ENCODE measurements at regions not wholly inside any gene's neighbourhood (a gene's known extent, or its start where the extent isn't known, plus 50 kb on each side); places are given as distances from the start of the nearest gene placed in this dataset.
"Not testable (repeated sequence)": the region's sequence is repeated elsewhere in the genome, so short reads cannot be mapped to it uniquely, and the experiment has no call there.

DNA sequence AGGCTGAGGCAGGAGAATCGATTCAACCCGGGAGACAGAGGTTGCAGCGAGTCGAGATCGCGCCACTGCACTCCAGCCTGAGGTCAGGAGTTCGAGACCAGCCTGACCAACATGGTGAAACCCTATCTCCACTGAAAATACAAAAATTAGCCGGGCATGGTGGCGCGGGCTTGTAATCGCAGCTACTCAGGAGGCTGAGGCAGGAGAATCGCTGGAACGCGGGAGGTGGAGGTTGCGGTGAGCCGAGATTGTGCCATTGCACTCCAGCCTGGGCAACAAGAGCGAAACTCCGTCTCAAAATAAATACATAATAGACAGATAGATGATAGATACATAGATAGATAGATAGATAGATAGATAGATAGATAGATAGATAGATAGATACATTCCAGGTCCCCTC is 233.3 kb downstream of the CRLF2 start:
- not testable (repeated sequence) for DNase-seq (ENCODE audit: low read depth, low spot score); H3K4me3 ChIP-seq (ENCODE audit: low read length)

- DNase-seq (ENCODE audit: low read depth, low spot score), result no peak
- H3K4me3 ChIP-seq (ENCODE audit: low read length), result no peak overlapping the region
Measured at GRCh38 chrX:973010-973632, 239.3 kb downstream of the CRLF2 start.

DNA sequence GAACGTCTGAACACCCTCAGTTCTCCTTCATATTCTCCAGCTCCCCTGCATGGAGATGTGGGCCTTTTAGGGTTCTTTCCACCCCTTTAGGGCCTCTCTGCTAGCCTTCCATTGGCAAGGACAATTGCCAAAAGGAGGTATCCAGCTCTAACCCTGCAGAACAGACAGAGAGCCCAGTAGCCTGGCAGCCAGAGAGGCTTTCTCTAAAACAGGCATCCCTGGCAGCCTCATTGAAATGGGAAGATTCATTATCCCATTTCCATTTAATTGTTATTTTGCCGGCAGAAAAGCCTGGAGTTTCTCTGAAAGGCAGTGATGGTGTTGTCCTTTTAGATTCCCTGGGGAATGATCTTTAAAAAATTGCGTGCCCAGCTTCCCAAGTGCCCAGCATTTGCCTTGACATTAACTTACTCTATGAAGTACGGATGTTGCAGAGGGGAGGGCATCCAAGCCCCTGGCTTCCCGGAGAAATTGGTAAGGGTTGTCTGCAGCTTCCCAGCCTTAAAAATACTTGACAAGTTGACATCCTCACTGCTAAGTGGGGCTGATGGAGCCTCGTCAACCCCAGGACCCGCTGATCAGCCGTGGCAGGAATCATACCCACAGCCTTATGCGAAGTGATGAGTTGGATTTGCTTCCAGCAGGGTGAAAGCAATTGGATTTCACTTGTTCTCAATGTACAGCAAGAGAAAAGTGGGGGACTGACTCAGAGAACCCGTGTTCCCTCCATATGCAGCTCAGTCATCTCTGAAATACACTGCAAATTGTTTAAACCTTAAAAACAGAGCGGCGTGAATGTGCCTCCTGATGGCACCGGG is 244.1 kb downstream of the CRLF2 start:
- no peak overlapping the region for H3K4me3 ChIP-seq (ENCODE audit: low read length)
- DNase-seq (ENCODE audit: low read depth, low spot score), result no peak

DNA sequence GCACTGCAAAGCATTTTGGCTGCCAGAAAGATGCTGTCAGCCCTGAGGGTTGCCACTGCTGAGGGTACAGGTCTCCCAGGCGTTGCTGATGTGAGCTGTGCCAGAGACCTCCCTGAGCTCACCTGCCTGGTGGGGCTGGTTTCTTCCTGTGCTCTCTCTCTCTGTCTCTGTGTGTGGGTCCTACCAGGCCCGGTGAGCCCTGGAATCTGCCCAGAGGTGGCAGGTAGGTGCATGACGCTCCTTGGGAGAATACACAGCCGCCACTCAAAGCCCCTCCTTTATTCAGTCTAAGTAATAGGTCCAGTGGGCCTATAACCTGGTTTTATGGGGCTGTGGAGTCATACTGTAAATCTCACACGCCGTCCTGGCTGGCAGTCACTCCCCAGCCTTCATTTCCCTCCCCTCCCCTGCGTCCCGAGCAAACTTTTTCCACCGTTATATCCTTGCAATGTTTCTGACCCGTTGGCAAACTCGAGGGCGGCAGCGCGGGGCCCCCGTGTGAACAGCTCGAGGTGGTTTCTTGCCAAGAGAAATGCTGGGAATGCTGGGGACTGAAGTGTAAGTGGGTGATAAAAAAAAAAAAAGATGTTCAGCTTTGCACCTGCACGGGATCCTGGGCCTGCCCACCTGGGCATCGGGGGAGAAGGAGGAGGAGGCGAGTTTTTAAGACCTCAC is 245.9 kb downstream of the CRLF2 start:
- no peak for DNase-seq (ENCODE audit: low read depth, low spot score)
- no peak overlapping the region for H3K4me3 ChIP-seq (ENCODE audit: low read length)

GRCh38 chrX:964831-965416 is 247.5 kb downstream of the CRLF2 start:
- DNase-seq (ENCODE audit: low read depth, low spot score), result no peak
- H3K4me3 ChIP-seq (ENCODE audit: low read length), result no peak overlapping the region

GRCh38 chrX:960821-961220 is 251.6 kb downstream of the CRLF2 start:
- H3K4me3 ChIP-seq (ENCODE audit: low read length), result no peak overlapping the region
- no peak for DNase-seq (ENCODE audit: low read depth, low spot score)

DNA sequence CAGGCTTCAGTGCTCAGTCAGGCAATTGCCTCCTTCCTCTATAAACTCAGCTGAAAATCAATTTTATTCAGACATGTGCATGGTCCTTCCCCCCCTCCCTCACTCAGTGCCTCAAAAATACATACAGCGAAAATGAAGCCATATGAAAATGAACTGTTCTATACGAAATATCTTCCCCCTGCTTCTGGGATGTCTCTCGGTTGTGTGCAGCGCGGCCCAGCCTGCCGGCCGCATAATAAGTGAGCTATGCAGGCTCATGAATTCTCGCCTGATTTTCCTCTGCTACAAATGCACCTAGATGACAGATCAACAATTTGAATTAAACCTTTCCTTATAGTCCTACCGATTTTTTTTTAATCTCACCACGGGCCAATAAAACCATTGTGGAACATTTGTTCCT is 252.9 kb downstream of the CRLF2 start:
- DNase-seq (ENCODE audit: low read depth, low spot score), result no peak
- H3K4me3 ChIP-seq (ENCODE audit: low read length), result no peak overlapping the region

- H3K4me3 ChIP-seq (ENCODE audit: low read length); DNase-seq (ENCODE audit: low read depth, low spot score): not testable (repeated sequence)
Measured at GRCh38 chrX:955168-955781, 257.2 kb downstream of the CRLF2 start.

GRCh38 chrX:953879-954482 is 258.5 kb downstream of the CRLF2 start:
- H3K4me3 ChIP-seq (ENCODE audit: low read length), result no peak overlapping the region
- no peak for DNase-seq (ENCODE audit: low read depth, low spot score)

- H3K4me3 ChIP-seq (ENCODE audit: low read length), result no peak overlapping the region
- DNase-seq (ENCODE audit: low read depth, low spot score), result no peak
Measured at GRCh38 chrX:952816-953215, 259.6 kb downstream of the CRLF2 start.

GRCh38 chrX:947262-947661 is 265.2 kb downstream of the CRLF2 start:
- H3K4me3 ChIP-seq (ENCODE audit: low read length); DNase-seq (ENCODE audit: low read depth, low spot score): not testable (repeated sequence)

- DNase-seq (ENCODE audit: low read depth, low spot score), result no peak
- no peak overlapping the region for H3K4me3 ChIP-seq (ENCODE audit: low read length)
Measured at GRCh38 chrX:943035-943434, 269.4 kb downstream of the CRLF2 start.

- no peak for DNase-seq (ENCODE audit: low read depth, low spot score)
- no peak overlapping the region for H3K4me3 ChIP-seq (ENCODE audit: low read length)
Measured at GRCh38 chrX:940691-941090, 271.8 kb downstream of the CRLF2 start.

GRCh38 chrX:936979-937769 is 275.3 kb downstream of the CRLF2 start:
- no peak overlapping the region for H3K4me3 ChIP-seq (ENCODE audit: low read length)
- DNase-seq (ENCODE audit: low read depth, low spot score), result no peak

- no peak for DNase-seq (ENCODE audit: low read depth, low spot score)
- no peak overlapping the region for H3K4me3 ChIP-seq (ENCODE audit: low read length)
Measured at GRCh38 chrX:933611-934010, 278.8 kb downstream of the CRLF2 start.

GRCh38 chrX:928606-929005 is 283.8 kb downstream of the CRLF2 start:
- no peak overlapping the region for H3K4me3 ChIP-seq (ENCODE audit: low read length)
- no peak for DNase-seq (ENCODE audit: low read depth, low spot score)

DNA sequence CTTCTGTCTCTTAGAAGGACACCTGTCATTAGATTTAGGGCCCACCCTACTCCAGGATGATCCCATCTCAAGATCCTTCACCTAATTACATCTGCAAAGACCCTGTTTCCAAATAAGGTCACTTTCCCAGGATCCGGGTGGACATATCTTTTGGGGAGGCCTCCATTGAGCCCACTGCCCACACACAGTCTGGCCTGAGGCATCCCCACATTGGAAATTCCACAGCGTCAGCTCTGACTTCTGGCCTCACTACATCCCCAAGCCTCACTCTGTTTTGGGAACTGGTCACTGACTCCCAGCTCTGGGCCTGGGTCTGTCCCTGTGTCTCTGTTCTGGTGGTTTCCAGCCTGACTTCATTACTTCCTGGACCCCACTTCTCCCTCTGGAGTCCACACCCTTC is 285.5 kb downstream of the CRLF2 start:
- DNase-seq (ENCODE audit: low read depth, low spot score), result no peak
- H3K4me3 ChIP-seq (ENCODE audit: low read length), result no peak overlapping the region

- DNase-seq (ENCODE audit: low read depth, low spot score), result no peak
- H3K4me3 ChIP-seq (ENCODE audit: low read length), result no peak overlapping the region
Measured at GRCh38 chrX:926070-926469, 286.4 kb downstream of the CRLF2 start.
